ENCODE measurements at regions not wholly inside any gene's neighbourhood (a gene's known extent, or its start where the extent isn't known, plus 50 kb on each side); places are given as distances from the start of the nearest gene placed in this dataset.

- no peak for TF ChIP-seq TAF1 (IDR thresholded peaks at IDR 0.05; ENCODE audit: borderline replicate concordance, low read depth, low read length)
- TF ChIP-seq REST (IDR thresholded peaks at IDR 0.05; ENCODE audit: low read depth, low read length) = no peak
- no peak for TF ChIP-seq USF2 (IDR thresholded peaks at IDR 0.05; ENCODE audit: borderline replicate concordance, low read depth, low read length)
- no peak for TF ChIP-seq CTCF (IDR thresholded peaks at IDR 0.05)
- no peak for TF ChIP-seq GATA2 (CRISPR knock-in tag; IDR thresholded peaks at IDR 0.05)
- TF ChIP-seq POLR2AphosphoS5 (IDR thresholded peaks at IDR 0.05; ENCODE audit: low read depth, low read length) = no peak
- TF ChIP-seq ELF1 (IDR thresholded peaks at IDR 0.05) = no peak
- no peak for TF ChIP-seq PBX3 (IDR thresholded peaks at IDR 0.05)
These were observed 400.4 kb downstream of the NXPE2 start for GRCh38 chr11:115078461-115079438.
